MM.1S (cell line): ENCODE measurements at regions not wholly inside any gene's neighbourhood (a gene's known extent, or its start where the extent isn't known, plus 50 kb on each side); places are given as distances from the start of the nearest gene placed in this dataset.

Experiments
- CTCF ChIP-seq: fragments of 300-600 bp; sonication (generic); IDR thresholded peaks from 2 replicates; pipeline ENCODE4 v1.5.1; 2016; ENCODE audit warnings: antibody characterized with exemption, low read length, mixed read lengths
- EZH2 ChIP-seq: fragments of 300-600 bp; sonication (generic); optimal IDR thresholded peaks from 2 replicates; pipeline ENCODE3; 2017; ENCODE audit warnings: low read depth, mild to moderate bottlenecking, antibody characterized with exemption, low read length, mixed read lengths

GRCh38 chr3:110813541-110813940, 258.1 kb upstream of the NECTIN3 start:
- TF ChIP-seq CTCF (no peak), EZH2 (no peak)
